Endothelial cell of umbilical vein (primary cell): ENCODE measurements at regions not wholly inside any gene's neighbourhood (a gene's known extent, or its start where the extent isn't known, plus 50 kb on each side); places are given as distances from the start of the nearest gene placed in this dataset.

ENCODE experiments used
- BruUV-seq: library from RNA; stranded (reverse); fragments of 400-500 nt; replicated peaks from 2 replicates; lab custom pipeline; 2021; lab: Mats Ljungman, UMichigan
- CTCF ChIA-PET: fragments of 300-600, 350-600 bp; sonication (Branson Sonifier 250); formaldehyde crosslinking; loops from one replicate; lab custom pipeline; 2021; ENCODE audit warnings: antibody characterized with exemption, inconsistent platforms; lab: Charles Lee
- POLR2A ChIA-PET: fragments of 300-600, 350-600 bp; sonication (Branson Sonifier 250); formaldehyde crosslinking; loops from one replicate; lab custom pipeline; 2021; ENCODE audit warnings: antibody characterized with exemption, inconsistent platforms; lab: Charles Lee
- DNase-seq: peaks from one replicate; pipeline ENCODE4 v3.0.0-alpha.2; 2011; ENCODE audit warnings: low read depth, low spot score
- FAIRE-seq: peaks from 2 replicates; lab custom pipeline; 2011; peaks lifted over from hg19 to GRCh38; lab: Jason Lieb, UNC
- H2AFZ ChIP-seq: 2 replicates; pipeline ENCODE4 v1.6.0; 2012; ENCODE audit warnings: low read depth, low read length, control low read depth, inconsistent platforms
- H3K27ac ChIP-seq: 2 replicates; pipeline ENCODE4 v1.5.1; 2011; ENCODE audit warnings: low read depth, mild to moderate bottlenecking, control low read depth, low read length, moderate library complexity; ENCODE audit not compliant: insufficient read depth
- H3K27me3 ChIP-seq, 2 experiments: 2 replicates each; pipeline versions ENCODE4 v1.6.0 to v1.6.1; 2011; ENCODE audit warnings: low read length in 2 of 2, mixed read lengths in 1 of 2; ENCODE audit not compliant: control insufficient read depth in 2 of 2, insufficient read depth in 2 of 2
- H3K36me3 ChIP-seq, 2 experiments: 2 replicates in 1 of 2; 3 replicates in 1 of 2; pipeline ENCODE4 v1.5.1; 2011; ENCODE audit warnings: low read length in 2 of 2, mild to moderate bottlenecking in 1 of 2, moderate library complexity in 1 of 2; ENCODE audit not compliant: control insufficient read depth in 2 of 2, insufficient read depth in 2 of 2; ENCODE audit errors: extremely low read depth in 1 of 2
- H3K4me1 ChIP-seq: 3 replicates; pipeline ENCODE4 v1.5.1; 2011; ENCODE audit warnings: mild to moderate bottlenecking, low read length; ENCODE audit not compliant: control insufficient read depth, insufficient read depth; ENCODE audit errors: extremely low read depth
- H3K4me2 ChIP-seq: 2 replicates; pipeline ENCODE4 v1.6.1; 2011; ENCODE audit warnings: low read length, control low read depth, mixed read lengths; ENCODE audit not compliant: insufficient read depth
- H3K4me3 ChIP-seq, 3 experiments: fragments of 200-600 bp in 1 of 3; sonication (generic), shearing (Covaris generic) in 1 of 3; replicated peaks in 1 of 3; 2 replicates each; pipeline ENCODE4 v1.5.1; 2011 to 2016; ENCODE audit warnings: control low read depth in 3 of 3, low read length in 3 of 3, mild to moderate bottlenecking in 2 of 3, inconsistent platforms in 1 of 3, low read depth in 1 of 3, moderate library complexity in 1 of 3; ENCODE audit not compliant: insufficient read depth in 1 of 3
- H3K79me2 ChIP-seq: 2 replicates; pipeline ENCODE4 v1.6.0; 2012; ENCODE audit warnings: low read length, inconsistent platforms; ENCODE audit not compliant: control insufficient read depth, insufficient read depth
- H3K9ac ChIP-seq: replicated peaks from 2 replicates; pipeline ENCODE3; 2011; ENCODE audit warnings: low read length, control low read depth; ENCODE audit not compliant: insufficient read depth; ENCODE audit errors: extremely low read depth
- H3K9me1 ChIP-seq: replicated peaks from 3 replicates; pipeline ENCODE4 v1.6.0; 2011; ENCODE audit warnings: mild to moderate bottlenecking, low read length; ENCODE audit not compliant: control insufficient read depth, insufficient read depth; ENCODE audit errors: extremely low read depth
- H3K9me3 ChIP-seq: replicated peaks from 2 replicates; pipeline ENCODE4 v1.5.1; 2012; ENCODE audit warnings: low read length, inconsistent platforms; ENCODE audit not compliant: control insufficient read depth, insufficient read depth
- H4K20me1 ChIP-seq: replicated peaks from 2 replicates; pipeline ENCODE3; 2011; ENCODE audit warnings: mild to moderate bottlenecking, low read length; ENCODE audit not compliant: control insufficient read depth, insufficient read depth; ENCODE audit errors: extremely low read depth
- CTCF ChIP-seq, 2 donors: IDR thresholded peaks; 1 replicate in 1 of 2; 2 replicates in 1 of 2; pipeline ENCODE4 v1.5.1; 2011; ENCODE audit warnings: low read length in 2 of 2, mild to moderate bottlenecking in 2 of 2, moderate library complexity in 2 of 2, control low read depth in 1 of 2, inconsistent platforms in 1 of 2, low read depth in 1 of 2; ENCODE audit not compliant: insufficient read depth in 1 of 2; ENCODE audit errors: extremely low read depth in 1 of 2
- EZH2 ChIP-seq: IDR thresholded peaks from 2 replicates; pipeline ENCODE4 v1.6.1; 2012; ENCODE audit warnings: borderline replicate concordance, low read depth, mild to moderate bottlenecking, moderate library complexity, low read length, inconsistent platforms; ENCODE audit not compliant: severe bottlenecking
- FOS ChIP-seq: IDR thresholded peaks from 2 replicates; pipeline ENCODE4 v1.6.1; 2011; ENCODE audit warnings: mild to moderate bottlenecking, low read length, moderate library complexity, borderline replicate concordance; ENCODE audit not compliant: insufficient read depth
- GATA2 ChIP-seq: IDR thresholded peaks from 2 replicates; pipeline ENCODE4 v1.7.0; 2011; ENCODE audit warnings: low read depth, mild to moderate bottlenecking, moderate library complexity, mixed read lengths, low read length; ENCODE audit not compliant: insufficient read length, insufficient read depth
- JUN ChIP-seq: IDR thresholded peaks from 2 replicates; pipeline ENCODE4 v1.6.1; 2011; ENCODE audit warnings: borderline replicate concordance, low read depth; ENCODE audit not compliant: insufficient read length, insufficient read depth
- MAX ChIP-seq: IDR thresholded peaks from 2 replicates; pipeline ENCODE4 v1.6.1; 2011; ENCODE audit not compliant: insufficient read depth, insufficient read length
- MYC ChIP-seq: IDR thresholded peaks from one replicate; pipeline ENCODE4 v1.6.1; 2011; ENCODE audit warnings: mild to moderate bottlenecking, low read depth, low read length
- POLR2A ChIP-seq: IDR thresholded peaks from 2 replicates; pipeline ENCODE4 v1.6.1; 2012; ENCODE audit warnings: low read depth, mild to moderate bottlenecking, control low read depth, low read length
- POLR2AphosphoS5 ChIP-seq: IDR thresholded peaks from 2 replicates; pipeline ENCODE4 v1.6.1; 2012; ENCODE audit warnings: low read depth, mild to moderate bottlenecking, control low read depth, low read length, moderate library complexity; ENCODE audit not compliant: insufficient read depth
- dilution Hi-C: fragments of 300-500 bp; cut with MboI; formaldehyde crosslinking; loops from one replicate; pipeline ENCODE4 v1.15.0; 2019; ENCODE audit warnings: low sequenced_read_pairs; ENCODE audit not compliant: extremely low pct_ligation_motif_present
- intact Hi-C: fragments of 100-400 bp; cut with micrococcal nuclease; formaldehyde crosslinking; loops from one replicate; pipeline ENCODE4 v1.10.0; 2022

GRCh38 chr9:86494644-86495111 is 140.5 kb upstream of the TUT7 start:
- Histone ChIP-seq H3K27me3 (no peaks in the 10 kb centered on the region), H3K4me2 (no peak overlapping the region), H3K36me3 (no peaks in the 10 kb centered on the region), H3K9ac (no peak overlapping the region), H3K79me2 (no peaks in the 10 kb centered on the region), H3K9me3 (no peaks in the 10 kb centered on the region), H2AFZ (no peak overlapping the region), H3K9me1 (no peaks in the 10 kb centered on the region), H3K4me1 (no peaks in the 10 kb centered on the region), H3K4me3 (no peak overlapping the region), H3K27ac (no peak overlapping the region), H4K20me1 (no peaks in the 10 kb centered on the region)
- DNase-seq (no peak), FAIRE-seq (no peak)
- ChIA-PET CTCF (no interaction called here), POLR2A (no interaction called here)
- no peak for TF ChIP-seq GATA2
- TF ChIP-seq JUN: no peak
- no peak for TF ChIP-seq CTCF (IDR thresholded peaks at IDR 0.05; ENCODE audit: extremely low read depth in 1 of 2, insufficient read depth in 1 of 2, low read depth in 1 of 2, low read length in 2 of 2)
- no peak for TF ChIP-seq POLR2AphosphoS5
- no peak for TF ChIP-seq FOS
- no peak for TF ChIP-seq MYC
- no peak for TF ChIP-seq MAX
- TF ChIP-seq EZH2: no peak
- TF ChIP-seq POLR2A: no peak
- BruUV-seq: no TSS peak
- dilution Hi-C loops (no loop called here), intact Hi-C loops (no loop called here)
